Osteoblast (primary cell): ENCODE measurements at regions not wholly inside any gene's neighbourhood (a gene's known extent, or its start where the extent isn't known, plus 50 kb on each side); places are given as distances from the start of the nearest gene placed in this dataset.

Source experiments
- DNase-seq: peaks from one replicate; pipeline ENCODE4 v3.0.0; 2011; ENCODE audit warnings: low spot score, mixed read lengths; ENCODE audit not compliant: insufficient read length; ENCODE audit errors: missing footprints
- H2AFZ ChIP-seq: 2 replicates; pipeline ENCODE4 v1.6.0; 2011; ENCODE audit warnings: mild to moderate bottlenecking, low read length
- H3K27ac ChIP-seq: 2 replicates; pipeline ENCODE4 v1.5.1; 2011; ENCODE audit warnings: mild to moderate bottlenecking, low read depth, low read length, moderate library complexity
- H3K27me3 ChIP-seq: 2 replicates; pipeline ENCODE4 v1.6.0; 2012; ENCODE audit warnings: mild to moderate bottlenecking, control low read depth, inconsistent platforms, low read length, moderate library complexity; ENCODE audit not compliant: insufficient read depth
- H3K36me3 ChIP-seq: 2 replicates; pipeline ENCODE4 v1.5.1; 2011; ENCODE audit warnings: mild to moderate bottlenecking, low read length, control low read depth, moderate library complexity; ENCODE audit not compliant: insufficient read depth
- H3K4me1 ChIP-seq: 2 replicates; pipeline ENCODE4 v1.5.1; 2011; ENCODE audit warnings: mild to moderate bottlenecking, low read length, control low read depth, moderate library complexity; ENCODE audit not compliant: insufficient read depth
- H3K4me2 ChIP-seq: 2 replicates; pipeline ENCODE4 v1.6.0; 2011; ENCODE audit warnings: mild to moderate bottlenecking, low read length; ENCODE audit not compliant: insufficient read depth
- H3K4me3 ChIP-seq: fragments of 200-600 bp; sonication (generic); 3 replicates; pipeline ENCODE4 v1.5.1; 2012; ENCODE audit warnings: mild to moderate bottlenecking, low read length, inconsistent platforms; ENCODE audit not compliant: insufficient read depth
- H3K79me2 ChIP-seq: 2 replicates; pipeline ENCODE4 v1.6.0; 2012; ENCODE audit warnings: mild to moderate bottlenecking, low read length, control low read depth, inconsistent platforms; ENCODE audit not compliant: insufficient read depth
- H3K9me3 ChIP-seq: 2 replicates; pipeline ENCODE4 v1.5.1; 2011; ENCODE audit warnings: low read depth, low read length, control low read depth
- H4K20me1 ChIP-seq: 2 replicates; pipeline ENCODE4 v1.6.0; 2012; ENCODE audit warnings: mild to moderate bottlenecking, low read length, control low read depth; ENCODE audit not compliant: insufficient read depth
- TF ChIP-seq, protein P1 (sequence below): IDR thresholded peaks from 2 replicates; pipeline ENCODE4 v1.5.1; 2011; ENCODE audit warnings: mild to moderate bottlenecking, low read depth, low read length, moderate library complexity; ENCODE audit errors: extremely low read depth

DNA sequence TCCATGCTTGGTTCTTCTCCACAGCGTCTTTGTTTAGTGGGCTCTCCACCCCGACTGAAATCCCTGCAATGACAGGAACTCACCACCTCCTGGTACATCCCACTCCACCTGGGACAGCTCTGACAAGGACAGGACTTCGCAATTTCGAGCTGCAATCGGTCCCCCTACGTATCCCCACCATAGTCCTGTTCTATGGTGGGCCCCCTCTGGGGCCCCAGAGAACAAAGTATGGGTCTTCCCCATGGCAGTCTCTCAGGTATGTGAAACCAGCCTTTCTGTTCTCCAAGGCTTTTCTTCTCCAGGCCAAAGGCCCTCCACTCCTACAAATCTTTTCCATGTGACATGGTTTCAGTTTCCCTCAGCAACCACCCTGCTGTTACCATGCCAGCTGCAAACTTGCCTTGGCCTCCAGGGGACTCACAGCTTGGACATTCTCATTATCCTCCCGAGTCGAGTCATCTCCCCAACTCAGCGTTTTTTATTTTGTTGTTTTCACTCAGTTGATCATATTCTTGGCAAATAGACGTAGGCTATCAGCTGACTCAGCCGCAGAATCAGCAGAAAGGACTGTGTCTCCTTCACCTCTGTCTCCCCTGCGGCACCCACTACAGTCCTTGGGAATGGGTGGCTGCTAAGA lies 233.3 kb downstream of the OPA1 start:
- peak; percentile 85 for DNase-seq
- Histone ChIP-seq H3K4me3 (no peak overlapping the region), H2AFZ (no peak overlapping the region), H3K79me2 (no peaks in the 10 kb centered on the region), H3K4me2 (peak overlapping the region; percentile 46), H3K27me3 (peaks cover 31% of the 10 kb centered on the region), H3K27ac (no peak overlapping the region), H3K36me3 (no peaks in the 10 kb centered on the region), H3K4me1 (peaks cover 7% of the 10 kb centered on the region), H3K9me3 (no peaks in the 10 kb centered on the region), H4K20me1 (no peaks in the 10 kb centered on the region)
- TF ChIP-seq, protein P1, sequence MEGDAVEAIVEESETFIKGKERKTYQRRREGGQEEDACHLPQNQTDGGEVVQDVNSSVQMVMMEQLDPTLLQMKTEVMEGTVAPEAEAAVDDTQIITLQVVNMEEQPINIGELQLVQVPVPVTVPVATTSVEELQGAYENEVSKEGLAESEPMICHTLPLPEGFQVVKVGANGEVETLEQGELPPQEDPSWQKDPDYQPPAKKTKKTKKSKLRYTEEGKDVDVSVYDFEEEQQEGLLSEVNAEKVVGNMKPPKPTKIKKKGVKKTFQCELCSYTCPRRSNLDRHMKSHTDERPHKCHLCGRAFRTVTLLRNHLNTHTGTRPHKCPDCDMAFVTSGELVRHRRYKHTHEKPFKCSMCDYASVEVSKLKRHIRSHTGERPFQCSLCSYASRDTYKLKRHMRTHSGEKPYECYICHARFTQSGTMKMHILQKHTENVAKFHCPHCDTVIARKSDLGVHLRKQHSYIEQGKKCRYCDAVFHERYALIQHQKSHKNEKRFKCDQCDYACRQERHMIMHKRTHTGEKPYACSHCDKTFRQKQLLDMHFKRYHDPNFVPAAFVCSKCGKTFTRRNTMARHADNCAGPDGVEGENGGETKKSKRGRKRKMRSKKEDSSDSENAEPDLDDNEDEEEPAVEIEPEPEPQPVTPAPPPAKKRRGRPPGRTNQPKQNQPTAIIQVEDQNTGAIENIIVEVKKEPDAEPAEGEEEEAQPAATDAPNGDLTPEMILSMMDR: peak; percentile 40

GRCh38 chr3:193827040-193827669 lies 234.1 kb downstream of the OPA1 start:
- Histone ChIP-seq H3K36me3 (no peaks in the 10 kb centered on the region), H3K4me1 (peaks cover 7% of the 10 kb centered on the region), H2AFZ (no peak overlapping the region), H3K27ac (no peak overlapping the region), H3K79me2 (no peaks in the 10 kb centered on the region), H3K9me3 (no peaks in the 10 kb centered on the region), H3K27me3 (peaks cover 30% of the 10 kb centered on the region), H3K4me2 (no peak overlapping the region), H3K4me3 (no peak overlapping the region), H4K20me1 (no peaks in the 10 kb centered on the region)
- DNase-seq: no peak
- TF ChIP-seq, protein P1: no peak

- no peaks in the 10 kb centered on the region for H3K36me3 ChIP-seq
- H3K4me3 ChIP-seq: no peak overlapping the region
- no peak overlapping the region for H2AFZ ChIP-seq
- H3K79me2 ChIP-seq: no peaks in the 10 kb centered on the region
- no peaks in the 10 kb centered on the region for H3K9me3 ChIP-seq
- TF ChIP-seq, protein P1: no peak
- H3K4me2 ChIP-seq: no peak overlapping the region
- H3K4me1 ChIP-seq: peaks cover 7% of the 10 kb centered on the region
- no peaks in the 10 kb centered on the region for H4K20me1 ChIP-seq
- no peak overlapping the region for H3K27ac ChIP-seq
- H3K27me3 ChIP-seq: peaks cover 26% of the 10 kb centered on the region
- no peak for DNase-seq
These were observed 234.9 kb downstream of the OPA1 start for GRCh38 chr3:193827871-193828270.

- DNase-seq: no peak
- no peak overlapping the region for H3K27ac ChIP-seq
- H3K4me2 ChIP-seq: no peak overlapping the region
- no peaks in the 10 kb centered on the region for H3K36me3 ChIP-seq
- H3K4me1 ChIP-seq: peaks cover 7% of the 10 kb centered on the region
- peaks cover 28% of the 10 kb centered on the region for H3K27me3 ChIP-seq
- no peaks in the 10 kb centered on the region for H4K20me1 ChIP-seq
- H3K4me3 ChIP-seq: no peak overlapping the region
- H2AFZ ChIP-seq: no peak overlapping the region
- no peaks in the 10 kb centered on the region for H3K79me2 ChIP-seq
- H3K9me3 ChIP-seq: no peaks in the 10 kb centered on the region
- TF ChIP-seq, protein P1: no peak
These were observed 235.5 kb downstream of the OPA1 start for GRCh38 chr3:193828477-193828876.
